Erythroblast (primary cell): ENCODE measurements at regions not wholly inside any gene's neighbourhood (a gene's known extent, or its start where the extent isn't known, plus 50 kb on each side); places are given as distances from the start of the nearest gene placed in this dataset.

Experiments
- DNase-seq, 2 experiments: peaks; one replicate each; lab custom pipeline; 2025; lab: John Stamatoyannopoulos, UW
- GATA1 ChIP-seq: IDR thresholded peaks from 2 replicates; pipeline ENCODE4 v1.6.1; 2011; ENCODE audit warnings: low read depth, mild to moderate bottlenecking, control low read depth, low read length, moderate library complexity
- POLR2A ChIP-seq: IDR thresholded peaks from 2 replicates; pipeline ENCODE4 v1.6.1; 2011; ENCODE audit warnings: mild to moderate bottlenecking, low read length

- TF ChIP-seq POLR2A (no peak), GATA1 (no peak)
- DNase-seq: no peak
Measured at GRCh38 chr10:33126742-33127141, 168.7 kb upstream of the ITGB1 start.

- TF ChIP-seq GATA1: no peak
- TF ChIP-seq POLR2A: no peak
- DNase-seq: no peak
Measured at GRCh38 chr10:33125522-33126517, 167.8 kb upstream of the ITGB1 start.

- TF ChIP-seq POLR2A: no peak
- TF ChIP-seq GATA1: no peak
- DNase-seq: no peak
Measured at GRCh38 chr10:33125111-33125510, 167.1 kb upstream of the ITGB1 start.

GRCh38 chr10:33123680-33124079 lies 165.7 kb upstream of the ITGB1 start:
- no peak for DNase-seq
- TF ChIP-seq POLR2A (no peak), GATA1 (no peak)

- no peak for DNase-seq
- TF ChIP-seq POLR2A (no peak), GATA1 (no peak)
Measured at GRCh38 chr10:33122014-33122809, 164.2 kb upstream of the ITGB1 start.

- DNase-seq: no peak
Measured at GRCh38 chr10:33120700-33121099, 162.7 kb upstream of the ITGB1 start.

GRCh38 chr10:33120275-33120674 lies 162.2 kb upstream of the ITGB1 start:
- no peak for DNase-seq
- TF ChIP-seq GATA1 (no peak), POLR2A (no peak)

More at GRCh38 chr10:33120700-33121099, 162.7 kb upstream of the ITGB1 start:
- no peak for TF ChIP-seq POLR2A
- TF ChIP-seq GATA1: no peak

GRCh38 chr10:33117816-33118215 lies 159.8 kb upstream of the ITGB1 start:
- TF ChIP-seq GATA1: no peak
- no peak for TF ChIP-seq POLR2A
- no peak for DNase-seq

GRCh38 chr10:33117230-33117629 lies 159.2 kb upstream of the ITGB1 start:
- no peak for DNase-seq
- TF ChIP-seq GATA1: no peak
- no peak for TF ChIP-seq POLR2A

- peak; percentile 9 to 25 for DNase-seq
- TF ChIP-seq POLR2A (no peak), GATA1 (no peak)
Measured at GRCh38 chr10:33115738-33116719, 158.0 kb upstream of the ITGB1 start.

- no peak for TF ChIP-seq POLR2A
- no peak for TF ChIP-seq GATA1
- no peak for DNase-seq
Measured at GRCh38 chr10:33114451-33114952, 156.5 kb upstream of the ITGB1 start.

GRCh38 chr10:33113466-33113865 lies 155.4 kb upstream of the ITGB1 start:
- no peak for DNase-seq
- TF ChIP-seq GATA1: no peak
- TF ChIP-seq POLR2A: no peak

- no peak for DNase-seq
- TF ChIP-seq POLR2A: no peak
- TF ChIP-seq GATA1: no peak
Measured at GRCh38 chr10:33112831-33113455, 154.9 kb upstream of the ITGB1 start.
